Ascending aorta (tissue), 2 donors: ENCODE measurements at regions not wholly inside any gene's neighbourhood (a gene's known extent, or its start where the extent isn't known, plus 50 kb on each side); places are given as distances from the start of the nearest gene placed in this dataset.
"Not testable (repeated sequence)": the region's sequence is repeated elsewhere in the genome, so short reads cannot be mapped to it uniquely, and the experiment has no call there.

ENCODE experiments used
- DNase-seq, 2 donors: peaks; one replicate each; pipeline ENCODE4 v3.0.0-alpha.2; 2019; ENCODE audit warnings: low spot score in 2 of 2
- H3K27ac ChIP-seq, 2 donors: fragments of 200-600 bp; sonication (generic); one replicate each; pipeline ENCODE4 v1.5.1; 2016 to 2017; ENCODE audit warnings: mild to moderate bottlenecking in 1 of 2
- H3K27me3 ChIP-seq: fragments of 200-600 bp; sonication (generic); one replicate; pipeline ENCODE4 v1.5.1; 2017
- H3K36me3 ChIP-seq, 2 donors: fragments of 200-600 bp; sonication (generic); one replicate each; pipeline ENCODE4 v1.5.1; 2016
- H3K4me1 ChIP-seq, 2 donors: fragments of 200-600 bp; sonication (generic); one replicate each; pipeline ENCODE4 v1.5.1; 2016 to 2017; ENCODE audit warnings: mild to moderate bottlenecking in 1 of 2
- H3K4me3 ChIP-seq, 2 donors: fragments of 200-600 bp; sonication (generic); one replicate each; pipeline ENCODE4 v1.5.1; 2016 to 2017; ENCODE audit warnings: mild to moderate bottlenecking in 1 of 2
- H3K9me3 ChIP-seq, 2 donors: fragments of 200-600 bp; sonication (generic); one replicate each; pipeline ENCODE4 v1.5.1; 2016
- CTCF ChIP-seq, 3 experiments: fragments of 200-600 bp in 2 of 3; fragments of 450-650 bp in 1 of 3; sonication (generic) in 2 of 3; IDR thresholded peaks; one replicate each; pipeline ENCODE4 v1.5.1; 2016 to 2019; ENCODE audit warnings: antibody characterized with exemption in 3 of 3, mild to moderate bottlenecking in 1 of 3, moderate library complexity in 1 of 3
- intact Hi-C: fragments of 100-400 bp; cut with DNase I; formaldehyde crosslinking; loops from one replicate; pipeline ENCODE4 v1.15.1; 2023

- H3K9me3 ChIP-seq = no peaks in the 10 kb centered on the region
- intact Hi-C loops = no loop called here
- H3K27ac ChIP-seq = no peak overlapping the region
- H3K4me1 ChIP-seq = no peaks in the 10 kb centered on the region
- no peak overlapping the region for H3K4me3 ChIP-seq
- no peak for DNase-seq
- H3K27me3 ChIP-seq = no peaks in the 10 kb centered on the region
- no peak for TF ChIP-seq CTCF (IDR thresholded peaks at IDR 0.05)
- H3K36me3 ChIP-seq = no peaks in the 10 kb centered on the region
Measured at GRCh38 chr3:26011276-26011675, 221.4 kb downstream of the OXSM start.

GRCh38 chr3:26012241-26012745, 222.4 kb downstream of the OXSM start:
- no peak overlapping the region for H3K27ac ChIP-seq
- no peaks in the 10 kb centered on the region for H3K4me1 ChIP-seq
- DNase-seq = no peak
- H3K27me3 ChIP-seq = no peaks in the 10 kb centered on the region
- TF ChIP-seq CTCF (IDR thresholded peaks at IDR 0.05) = no peak
- intact Hi-C loops = no loop called here
- no peaks in the 10 kb centered on the region for H3K9me3 ChIP-seq
- H3K4me3 ChIP-seq = no peak overlapping the region
- no peaks in the 10 kb centered on the region for H3K36me3 ChIP-seq

GRCh38 chr3:26015752-26016151, 225.9 kb downstream of the OXSM start:
- TF ChIP-seq CTCF (IDR thresholded peaks at IDR 0.05) = no peak
- DNase-seq = no peak
- intact Hi-C loops = no loop called here
- no peaks in the 10 kb centered on the region for H3K9me3 ChIP-seq
- no peaks in the 10 kb centered on the region for H3K27me3 ChIP-seq
- H3K27ac ChIP-seq = no peak overlapping the region
- H3K36me3 ChIP-seq = no peaks in the 10 kb centered on the region
- H3K4me3 ChIP-seq = no peak overlapping the region
- H3K4me1 ChIP-seq = no peaks in the 10 kb centered on the region

GRCh38 chr3:26018889-26019288, 229.0 kb downstream of the OXSM start:
- no peaks in the 10 kb centered on the region for H3K27me3 ChIP-seq
- no peaks in the 10 kb centered on the region for H3K36me3 ChIP-seq
- peaks cover 0 to 7% of the 10 kb centered on the region in 2 donors for H3K9me3 ChIP-seq
- no peak overlapping the region for H3K4me3 ChIP-seq
- intact Hi-C loops = no loop called here
- TF ChIP-seq CTCF (IDR thresholded peaks at IDR 0.05) = no peak
- no peak overlapping the region for H3K27ac ChIP-seq
- H3K4me1 ChIP-seq = no peaks in the 10 kb centered on the region
- DNase-seq = no peak

- H3K4me3 ChIP-seq, H3K27ac ChIP-seq, DNase-seq, H3K27me3 ChIP-seq, H3K9me3 ChIP-seq, intact Hi-C loops, H3K4me1 ChIP-seq, H3K36me3 ChIP-seq: not testable (repeated sequence)
Measured at GRCh38 chr3:26024206-26024605, 234.3 kb downstream of the OXSM start.

- no peak overlapping the region for H3K27ac ChIP-seq
- H3K27me3 ChIP-seq = no peaks in the 10 kb centered on the region
- no peak for DNase-seq
- H3K9me3 ChIP-seq = no peaks in the 10 kb centered on the region
- H3K4me3 ChIP-seq = no peak overlapping the region
- intact Hi-C loops = no loop called here
- no peak for TF ChIP-seq CTCF (IDR thresholded peaks at IDR 0.05)
- H3K4me1 ChIP-seq = no peaks in the 10 kb centered on the region
- no peaks in the 10 kb centered on the region for H3K36me3 ChIP-seq
Measured at GRCh38 chr3:26029321-26029720, 239.4 kb downstream of the OXSM start.

- H3K9me3 ChIP-seq, H3K36me3 ChIP-seq, intact Hi-C loops, H3K27me3 ChIP-seq, H3K4me1 ChIP-seq, H3K27ac ChIP-seq, DNase-seq, H3K4me3 ChIP-seq: not testable (repeated sequence)
Measured at GRCh38 chr3:26042126-26042525, 252.2 kb downstream of the OXSM start.
